T-helper 2 cell treated with Interferon-gamma antibody and Interleukin-4, amounts not matched to agents 5 μg/mL and 100 μg/mL, for 36 hours (primary cell): ENCODE measurements at regions not wholly inside any gene's neighbourhood (a gene's known extent, or its start where the extent isn't known, plus 50 kb on each side); places are given as distances from the start of the nearest gene placed in this dataset.
"Not testable (repeated sequence)": the region's sequence is repeated elsewhere in the genome, so short reads cannot be mapped to it uniquely, and the experiment has no call there.

Experiments
- DNase-seq: peaks from one replicate; pipeline ENCODE4 v3.0.0; 2021; ENCODE audit warnings: low spot score
- H3K27ac Mint-ChIP-seq: one replicate; pipeline ENCODE4 v1.8.0; 2021; ENCODE audit warnings: mild to moderate bottlenecking, mixed read lengths
- H3K27me3 Mint-ChIP-seq: one replicate; pipeline ENCODE4 v1.8.0; 2021; ENCODE audit warnings: low read depth, mixed read lengths
- H3K36me3 Mint-ChIP-seq: one replicate; pipeline ENCODE4 v1.8.0; 2021; ENCODE audit warnings: low read depth, mixed read lengths
- H3K4me1 Mint-ChIP-seq: one replicate; pipeline ENCODE4 v1.8.0; 2021; ENCODE audit warnings: low read depth, mixed read lengths
- H3K4me3 Mint-ChIP-seq: one replicate; pipeline ENCODE4 v1.8.0; 2022; ENCODE audit warnings: mild to moderate bottlenecking, moderate library complexity, mixed read lengths
- H3K9me3 Mint-ChIP-seq: one replicate; pipeline ENCODE4 v1.8.0; 2021; ENCODE audit warnings: mixed read lengths

DNA sequence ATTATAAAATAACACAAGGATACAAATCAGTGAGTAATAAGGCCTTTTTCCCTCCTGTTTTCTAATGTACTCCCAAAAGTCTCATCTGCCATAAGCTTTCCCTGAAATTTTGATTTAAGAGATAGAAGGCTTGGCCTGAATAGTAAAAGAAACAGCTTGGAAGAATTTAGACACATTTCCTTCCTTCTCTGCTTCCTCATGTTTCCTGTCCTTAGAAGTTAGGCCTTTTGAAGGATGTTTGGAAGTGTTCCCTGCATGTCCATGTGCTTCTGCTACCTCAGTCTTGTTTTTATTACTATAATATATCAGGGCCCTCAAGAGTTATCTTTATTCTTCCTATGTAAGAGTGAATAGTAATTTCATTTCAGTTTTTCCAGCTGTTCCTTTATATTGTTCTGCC is 242.7 kb downstream of the DEPDC1B start:
- Mint-ChIP-seq H3K36me3 (no peaks in the 10 kb centered on the region), H3K27ac (no peak overlapping the region), H3K9me3 (peaks cover 4% of the 10 kb centered on the region), H3K4me3 (no peak overlapping the region), H3K27me3 (no peaks in the 10 kb centered on the region), H3K4me1 (no peaks in the 10 kb centered on the region)
- DNase-seq: no peak

DNA sequence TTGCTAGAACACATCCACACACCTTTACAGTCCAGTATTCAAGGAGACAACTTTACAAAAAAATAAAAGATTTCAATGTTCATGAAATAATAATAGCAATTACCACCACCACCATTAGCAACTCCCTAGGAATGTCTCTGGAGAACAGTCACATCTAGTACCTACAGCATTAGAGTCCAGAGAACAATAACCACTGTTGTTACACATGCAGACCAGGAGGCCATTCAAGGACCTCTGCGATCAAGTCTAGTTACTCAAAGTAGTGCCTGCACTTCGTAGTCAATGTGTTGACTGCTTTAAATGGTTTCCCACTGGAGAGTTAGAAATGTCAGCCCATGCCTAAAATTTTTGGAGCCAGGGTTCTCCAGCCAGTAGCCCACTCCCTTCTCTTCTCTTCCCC is 244.4 kb downstream of the DEPDC1B start:
- Mint-ChIP-seq H3K4me3 (no peak overlapping the region), H3K36me3 (no peaks in the 10 kb centered on the region), H3K27me3 (no peaks in the 10 kb centered on the region), H3K9me3 (peaks cover 4% of the 10 kb centered on the region), H3K4me1 (no peaks in the 10 kb centered on the region), H3K27ac (no peak overlapping the region)
- no peak for DNase-seq

DNA sequence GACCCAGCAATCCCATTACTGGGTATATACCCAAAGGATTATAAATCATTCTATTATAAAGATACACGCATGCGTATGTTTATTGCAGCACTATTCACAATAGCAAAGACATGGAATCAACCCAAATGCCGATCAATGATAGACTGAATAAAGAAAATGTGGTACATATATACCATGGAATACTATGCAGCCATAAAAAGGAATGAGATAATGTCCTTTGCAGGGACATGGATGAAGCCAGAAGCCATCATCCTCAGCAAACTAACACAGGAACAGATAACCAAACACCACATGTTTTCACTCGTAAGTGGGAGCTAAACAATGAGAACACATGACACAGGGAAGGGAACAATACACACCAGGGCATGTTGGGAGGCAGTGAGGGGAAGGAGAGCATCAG is 245.7 kb downstream of the DEPDC1B start:
- H3K27me3 Mint-ChIP-seq, H3K36me3 Mint-ChIP-seq, H3K9me3 Mint-ChIP-seq, DNase-seq, H3K4me1 Mint-ChIP-seq, H3K4me3 Mint-ChIP-seq, H3K27ac Mint-ChIP-seq: not testable (repeated sequence)

DNA sequence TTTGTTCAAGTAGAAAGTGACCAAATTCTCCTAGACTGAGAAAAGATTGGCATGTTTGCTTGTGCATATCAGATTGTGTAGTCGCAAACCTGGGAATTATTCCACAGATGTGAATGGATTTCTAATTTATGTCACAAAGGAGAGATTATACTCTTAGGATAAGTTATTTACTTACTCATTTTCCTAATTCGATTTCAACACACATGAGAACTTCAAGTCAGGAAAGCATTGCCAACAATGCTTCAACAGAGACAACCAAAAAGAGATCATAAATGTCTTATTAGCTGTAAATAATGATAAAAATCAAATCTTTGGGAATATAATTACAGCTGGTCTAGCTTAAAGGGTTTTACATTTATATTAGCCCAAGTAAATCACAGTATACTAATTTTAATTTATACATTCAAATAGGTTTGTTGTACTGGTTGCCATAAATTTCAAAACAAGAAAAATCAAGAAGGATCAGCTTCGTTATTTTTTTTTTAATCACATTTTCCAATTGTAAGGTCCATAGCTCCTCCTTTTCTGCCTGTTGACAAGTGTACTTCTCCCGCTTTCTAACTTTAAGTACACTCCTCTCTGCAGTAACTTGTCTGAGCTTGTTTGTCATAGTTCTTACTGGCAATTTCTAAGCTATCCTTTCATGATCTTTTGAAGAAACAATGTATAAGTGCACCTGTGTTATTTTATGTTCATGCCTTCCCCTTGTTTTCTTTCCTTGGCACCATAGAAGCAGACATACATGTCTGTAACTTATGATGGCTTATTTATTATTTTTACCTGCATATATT is 246.6 kb downstream of the DEPDC1B start:
- no peak overlapping the region for H3K4me3 Mint-ChIP-seq

DNA sequence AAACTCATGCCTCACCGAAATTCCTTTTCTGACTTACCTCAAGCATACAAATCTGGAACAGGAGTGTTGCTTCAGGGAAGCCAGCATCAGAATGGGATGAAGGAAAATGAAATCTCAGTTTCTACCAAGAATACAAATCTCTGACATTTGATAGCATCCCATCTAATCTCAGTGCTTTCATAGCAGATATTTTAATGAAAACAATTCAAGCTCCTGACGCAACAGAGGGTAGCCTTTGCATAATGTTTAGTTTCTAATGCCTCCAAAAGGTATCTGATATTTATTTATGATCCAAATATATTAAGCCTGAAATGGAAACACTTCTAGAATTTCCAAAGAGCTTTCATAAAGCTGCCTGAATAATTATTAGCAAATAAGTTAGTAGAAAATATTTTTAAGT is 251.4 kb downstream of the DEPDC1B start:
- no peaks in the 10 kb centered on the region for H3K36me3 Mint-ChIP-seq
- H3K9me3 Mint-ChIP-seq: no peaks in the 10 kb centered on the region
- H3K27ac Mint-ChIP-seq: no peak overlapping the region
- no peaks in the 10 kb centered on the region for H3K27me3 Mint-ChIP-seq
- no peaks in the 10 kb centered on the region for H3K4me1 Mint-ChIP-seq
- no peak for DNase-seq
- no peak overlapping the region for H3K4me3 Mint-ChIP-seq

More for the DNA sequence above, 246.6 kb downstream of the DEPDC1B start:
- Mint-ChIP-seq H3K9me3 (no peaks in the 10 kb centered on the region), H3K4me1 (no peaks in the 10 kb centered on the region), H3K36me3 (no peaks in the 10 kb centered on the region), H3K27ac (no peak overlapping the region), H3K27me3 (no peaks in the 10 kb centered on the region)
- DNase-seq: no peak

DNA sequence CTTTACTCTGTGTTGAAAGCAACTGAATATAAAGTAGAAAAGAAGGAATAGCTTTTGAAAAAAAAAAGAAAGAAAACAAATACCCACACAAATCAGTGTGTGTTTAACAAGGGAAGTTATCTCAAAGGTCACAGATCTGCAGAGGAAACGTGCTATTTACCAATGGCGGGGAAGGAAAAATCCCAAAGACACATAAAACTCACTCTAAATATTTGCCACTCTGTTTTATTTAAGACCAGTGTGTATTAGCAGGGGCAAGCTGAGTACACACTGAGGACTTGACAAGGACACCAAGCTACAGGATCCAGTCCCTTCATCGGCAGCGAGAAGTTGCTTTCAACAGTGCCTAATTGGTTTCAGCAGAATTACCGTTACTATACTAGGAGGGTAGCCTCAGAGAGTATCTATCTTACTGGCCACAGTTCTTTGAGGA is 252.5 kb downstream of the DEPDC1B start:
- no peaks in the 10 kb centered on the region for H3K27me3 Mint-ChIP-seq
- no peaks in the 10 kb centered on the region for H3K9me3 Mint-ChIP-seq
- no peak overlapping the region for H3K27ac Mint-ChIP-seq
- no peaks in the 10 kb centered on the region for H3K4me1 Mint-ChIP-seq
- DNase-seq: no peak
- H3K4me3 Mint-ChIP-seq: no peak overlapping the region
- no peaks in the 10 kb centered on the region for H3K36me3 Mint-ChIP-seq

DNA sequence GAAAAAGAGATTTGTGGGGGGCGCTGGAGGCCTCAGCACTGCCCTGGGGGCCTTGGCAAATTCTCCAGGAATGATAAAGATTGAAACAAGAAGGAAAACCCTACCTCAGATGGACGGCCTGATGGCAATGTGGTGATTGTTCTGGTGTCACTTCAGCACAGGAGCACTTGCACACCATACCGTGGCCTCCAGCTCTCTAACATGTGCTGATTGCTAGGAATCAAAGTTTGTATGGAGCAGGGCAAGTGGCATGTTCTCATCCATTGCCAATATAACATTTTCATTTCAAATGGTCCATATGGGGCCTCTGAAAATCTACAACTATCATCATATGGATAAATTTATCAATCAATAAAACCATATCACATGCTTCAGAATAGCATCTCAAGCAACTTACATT is 253.0 kb downstream of the DEPDC1B start:
- Mint-ChIP-seq H3K9me3 (no peaks in the 10 kb centered on the region), H3K27ac (no peak overlapping the region), H3K36me3 (no peaks in the 10 kb centered on the region), H3K27me3 (no peaks in the 10 kb centered on the region), H3K4me3 (no peak overlapping the region), H3K4me1 (no peaks in the 10 kb centered on the region)
- DNase-seq: no peak

DNA sequence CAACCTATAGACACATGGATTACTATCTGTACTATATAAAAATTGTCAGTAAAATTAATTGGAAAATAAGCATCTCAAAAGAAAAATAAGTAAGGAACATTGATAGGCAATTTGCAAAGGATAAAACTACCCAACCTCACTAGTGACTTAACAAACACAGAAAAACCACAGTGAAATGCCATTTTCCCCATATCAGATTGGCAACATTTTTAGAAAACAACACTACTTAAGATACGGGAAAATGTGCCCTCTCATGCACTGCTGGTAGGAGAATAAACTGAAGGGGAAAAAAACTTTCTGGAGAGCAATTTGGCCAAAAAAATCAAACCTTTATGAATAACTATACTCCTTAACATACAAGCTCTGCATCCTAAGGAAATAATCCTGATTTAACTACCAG is 254.0 kb downstream of the DEPDC1B start:
- H3K4me1 Mint-ChIP-seq: no peaks in the 10 kb centered on the region
- H3K27me3 Mint-ChIP-seq: no peaks in the 10 kb centered on the region
- no peaks in the 10 kb centered on the region for H3K9me3 Mint-ChIP-seq
- no peak overlapping the region for H3K4me3 Mint-ChIP-seq
- DNase-seq: no peak
- H3K27ac Mint-ChIP-seq: no peak overlapping the region
- H3K36me3 Mint-ChIP-seq: no peaks in the 10 kb centered on the region

DNA sequence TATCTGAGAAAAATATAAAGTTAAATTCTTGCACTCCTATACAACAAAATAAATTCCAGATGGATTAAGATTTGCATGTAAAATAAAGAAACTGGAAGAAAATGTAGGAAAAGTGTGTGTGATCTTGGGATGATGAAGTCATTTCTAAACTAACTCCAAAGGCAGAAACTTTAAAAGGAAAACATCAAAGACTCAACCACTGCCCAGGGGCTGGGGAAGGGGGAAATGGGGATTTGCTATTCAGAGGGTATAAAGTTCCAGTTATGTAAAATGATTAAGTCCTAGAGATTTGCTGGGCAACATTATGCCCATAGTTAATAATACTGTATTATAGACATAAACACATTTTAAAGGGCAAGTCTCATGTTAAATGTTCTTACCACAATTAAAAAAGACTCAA is 254.5 kb downstream of the DEPDC1B start:
- no peaks in the 10 kb centered on the region for H3K27me3 Mint-ChIP-seq

DNA sequence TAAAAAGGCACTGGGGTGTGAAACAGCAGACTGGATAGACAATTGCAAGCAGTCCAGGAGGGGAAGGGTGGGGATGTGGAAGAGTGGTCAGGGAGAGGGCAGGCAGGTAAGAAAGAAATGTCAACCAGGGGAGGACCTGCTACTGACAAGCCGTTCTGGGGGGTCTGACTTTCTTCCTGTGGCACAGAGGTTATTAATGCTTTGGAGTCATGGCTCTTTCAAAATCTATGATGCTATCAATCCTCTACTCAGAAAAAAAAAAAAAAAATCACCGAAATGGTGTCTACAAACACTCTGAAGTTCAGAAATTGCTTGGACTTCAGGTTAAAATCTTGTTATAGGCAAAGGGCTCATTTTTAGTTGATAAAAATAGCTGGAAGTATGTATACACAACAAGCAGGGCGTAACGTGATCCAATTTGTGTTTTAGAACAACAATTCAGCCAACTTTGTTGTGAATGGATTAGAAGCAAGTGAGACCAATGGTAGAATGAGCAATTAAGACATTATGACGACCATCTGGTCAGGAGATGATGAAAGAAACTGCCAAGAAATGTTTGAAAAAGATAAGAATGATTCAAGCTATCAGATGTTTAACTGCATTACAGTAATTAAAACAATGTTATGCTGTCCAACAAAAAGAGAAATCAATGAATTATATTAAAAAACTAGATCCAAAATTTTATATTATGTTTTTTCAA is 255.2 kb downstream of the DEPDC1B start:
- H3K4me1 Mint-ChIP-seq: no peaks in the 10 kb centered on the region
- DNase-seq: no peak
- H3K4me3 Mint-ChIP-seq: no peak overlapping the region
- no peaks in the 10 kb centered on the region for H3K9me3 Mint-ChIP-seq
- no peaks in the 10 kb centered on the region for H3K36me3 Mint-ChIP-seq
- H3K27me3 Mint-ChIP-seq: no peaks in the 10 kb centered on the region
- no peak overlapping the region for H3K27ac Mint-ChIP-seq

More for the DNA sequence above, 254.5 kb downstream of the DEPDC1B start:
- Mint-ChIP-seq H3K27ac (no peak overlapping the region), H3K4me3 (no peak overlapping the region), H3K36me3 (no peaks in the 10 kb centered on the region), H3K9me3 (no peaks in the 10 kb centered on the region), H3K4me1 (no peaks in the 10 kb centered on the region)
- DNase-seq: no peak

DNA sequence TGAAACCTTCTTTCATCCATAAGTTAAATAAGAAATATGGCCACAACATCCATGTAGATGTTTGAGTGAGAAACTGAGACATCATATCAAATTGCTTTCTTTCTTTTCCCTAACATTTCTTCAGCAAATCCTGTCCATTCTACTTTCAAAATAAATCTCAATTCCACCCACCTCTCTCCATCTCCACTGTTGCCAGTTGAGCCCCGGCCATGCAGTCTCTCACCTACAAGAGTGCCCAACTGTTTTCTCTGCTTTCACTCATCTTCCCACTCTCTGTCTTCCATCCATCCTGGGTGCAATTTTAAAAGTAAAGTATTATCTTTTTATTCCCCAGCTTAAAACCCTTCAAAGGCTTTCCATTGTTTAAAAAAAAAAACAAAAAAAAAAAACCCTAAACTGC is 260.4 kb downstream of the DEPDC1B start:
- Mint-ChIP-seq H3K27ac (no peak overlapping the region), H3K36me3 (no peaks in the 10 kb centered on the region), H3K4me1 (no peaks in the 10 kb centered on the region), H3K4me3 (no peak overlapping the region), H3K27me3 (no peaks in the 10 kb centered on the region), H3K9me3 (no peaks in the 10 kb centered on the region)
- DNase-seq: no peak

DNA sequence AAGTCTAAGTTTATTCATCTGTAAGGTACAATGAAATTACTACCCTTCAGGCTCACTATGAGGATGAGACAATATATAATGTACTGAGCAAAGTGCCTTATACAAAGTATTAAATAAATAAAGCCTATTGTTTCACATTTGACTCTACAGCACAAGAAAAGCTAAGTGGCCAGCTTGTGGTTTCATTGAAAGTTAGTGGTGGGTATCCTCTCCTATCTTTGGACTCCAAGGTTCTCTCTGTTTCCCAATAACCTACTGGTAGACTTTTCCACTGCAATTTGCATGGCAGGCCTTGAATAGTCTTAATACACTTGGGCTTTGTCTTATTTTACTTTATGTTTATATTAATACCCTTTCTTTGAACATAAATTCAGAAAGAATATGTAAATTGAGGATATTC is 262.7 kb downstream of the DEPDC1B start:
- Mint-ChIP-seq H3K4me1 (no peaks in the 10 kb centered on the region), H3K4me3 (no peak overlapping the region), H3K9me3 (peaks cover 4% of the 10 kb centered on the region), H3K36me3 (no peaks in the 10 kb centered on the region), H3K27ac (no peak overlapping the region), H3K27me3 (no peaks in the 10 kb centered on the region)
- no peak for DNase-seq

DNA sequence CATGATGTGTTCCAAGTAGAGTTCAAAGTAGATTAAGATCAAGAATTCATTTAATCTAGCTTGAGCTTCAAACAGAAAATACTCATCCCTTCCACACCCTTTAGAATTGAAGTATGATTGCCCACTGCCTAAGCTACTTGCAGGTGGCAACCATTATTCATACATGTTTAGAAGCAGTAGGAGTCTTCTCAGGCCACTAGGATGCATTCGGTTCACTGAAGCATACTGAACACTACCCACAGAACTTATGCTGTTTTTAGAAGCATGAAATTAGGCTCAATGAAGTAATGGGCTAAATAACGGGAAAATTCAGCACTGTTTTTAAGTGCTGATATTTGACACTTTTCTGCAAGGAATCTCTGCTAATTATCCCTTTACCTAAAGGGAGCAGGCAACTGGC is 263.4 kb downstream of the DEPDC1B start:
- no peak for DNase-seq
- Mint-ChIP-seq H3K27me3 (no peaks in the 10 kb centered on the region), H3K4me3 (no peak overlapping the region), H3K9me3 (peaks cover 10% of the 10 kb centered on the region), H3K27ac (no peak overlapping the region), H3K4me1 (no peaks in the 10 kb centered on the region), H3K36me3 (no peaks in the 10 kb centered on the region)

DNA sequence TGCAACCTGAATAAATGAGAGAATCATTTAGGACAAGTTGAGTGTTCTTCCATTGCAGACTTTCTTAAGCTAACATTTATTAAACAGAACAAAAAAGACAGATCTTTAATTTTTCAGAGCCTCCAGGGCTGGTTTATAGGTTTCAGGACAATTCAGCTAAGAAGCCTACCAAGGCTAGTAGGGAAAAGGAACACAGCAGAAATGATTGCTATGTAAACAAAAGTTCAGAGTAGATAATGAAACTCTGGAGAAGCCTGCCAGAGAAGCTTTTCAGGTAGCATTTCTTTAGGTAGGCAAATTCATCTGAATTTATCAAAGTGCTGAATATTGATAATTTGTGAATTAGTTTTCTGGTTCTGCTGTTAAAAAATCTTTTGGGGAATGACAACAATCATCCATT is 264.2 kb downstream of the DEPDC1B start:
- H3K4me1 Mint-ChIP-seq: no peaks in the 10 kb centered on the region
- no peak for DNase-seq
- H3K27ac Mint-ChIP-seq: no peak overlapping the region
- H3K36me3 Mint-ChIP-seq: no peaks in the 10 kb centered on the region
- no peak overlapping the region for H3K4me3 Mint-ChIP-seq
- peaks cover 10% of the 10 kb centered on the region for H3K9me3 Mint-ChIP-seq
- H3K27me3 Mint-ChIP-seq: no peaks in the 10 kb centered on the region

DNA sequence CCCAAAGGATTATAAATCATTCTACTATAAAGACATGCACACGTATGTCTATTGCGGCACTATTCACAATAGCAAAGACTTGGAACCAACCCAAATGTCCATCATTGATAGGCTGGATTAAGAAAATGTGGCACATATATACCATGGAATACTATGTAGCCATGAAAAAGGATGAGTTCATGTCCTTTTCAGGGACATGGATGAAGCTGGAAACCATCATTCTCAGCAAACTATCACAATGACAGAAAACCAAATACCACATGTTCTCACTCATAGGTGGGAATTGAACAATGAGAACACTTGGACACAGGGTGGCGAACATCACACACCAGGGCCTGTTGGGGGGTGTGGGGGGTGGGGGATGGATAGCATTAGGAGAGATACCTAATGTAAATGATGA is 273.8 kb downstream of the DEPDC1B start:
- H3K4me1 Mint-ChIP-seq, H3K27me3 Mint-ChIP-seq, H3K36me3 Mint-ChIP-seq, H3K9me3 Mint-ChIP-seq, DNase-seq, H3K27ac Mint-ChIP-seq, H3K4me3 Mint-ChIP-seq: not testable (repeated sequence)
